IMR-90 (cell line): ENCODE measurements at regions not wholly inside any gene's neighbourhood (a gene's known extent, or its start where the extent isn't known, plus 50 kb on each side); places are given as distances from the start of the nearest gene placed in this dataset.

Source experiments
- ATAC-seq: fragments of 200-7000 bp; cut with Tn5 transposase; 2 replicates; pipeline ENCODE4 v1.9.1; 2020; ENCODE audit warnings: low read depth, mild to moderate bottlenecking, moderate library complexity
- BruUV-seq: library from RNA; stranded (reverse); fragments of 400-500 nt; replicated peaks from 2 replicates; lab custom pipeline; 2021; lab: Mats Ljungman, UMichigan
- CTCF ChIA-PET: fragments of 300-600 bp; formaldehyde crosslinking; extraction: SDS; loops from one replicate; lab custom pipeline; 2021; ENCODE audit warnings: antibody characterized with exemption; lab: Yijun Ruan, JAX
- POLR2A ChIA-PET: fragments of 300-600 bp; sonication (Branson Sonifier 250); formaldehyde crosslinking; loops from one replicate; lab custom pipeline; 2022; ENCODE audit warnings: antibody characterized with exemption; ENCODE audit not compliant: unreplicated experiment; lab: Charles Lee
- DNase-seq: peaks from one replicate; pipeline ENCODE4 v3.0.0; 2013
- H2AFZ ChIP-seq: replicated peaks from 2 replicates; pipeline ENCODE3; 2013; ENCODE audit warnings: low read length, mild to moderate bottlenecking; ENCODE audit not compliant: poor library complexity
- H2AK5ac ChIP-seq: 2 replicates; pipeline ENCODE4 v1.6.1; 2013; ENCODE audit warnings: low read depth, low read length, inconsistent platforms
- H2AK9ac ChIP-seq: replicated peaks from 2 replicates; pipeline ENCODE3; 2013; ENCODE audit warnings: mild to moderate bottlenecking, low read depth, low read length, moderate library complexity; ENCODE audit not compliant: poor library complexity
- H2BK120ac ChIP-seq: 2 replicates; pipeline ENCODE4 v1.6.1; 2013; ENCODE audit warnings: low read depth, low read length, inconsistent platforms
- H2BK15ac ChIP-seq: 3 replicates; pipeline ENCODE4 v1.6.1; 2013; ENCODE audit warnings: low read depth, low read length, inconsistent platforms
- H2BK20ac ChIP-seq: 2 replicates; pipeline ENCODE4 v1.6.1; 2013; ENCODE audit warnings: low read depth, mild to moderate bottlenecking, inconsistent platforms, low read length, moderate library complexity
- H2BK5ac ChIP-seq: 2 replicates; pipeline ENCODE4 v1.6.1; 2013; ENCODE audit warnings: mild to moderate bottlenecking, low read depth, low read length, inconsistent platforms; ENCODE audit not compliant: poor library complexity, severe bottlenecking
- H3K14ac ChIP-seq: replicated peaks from 2 replicates; pipeline ENCODE4 v1.6.1; 2013; ENCODE audit warnings: low read depth, low read length, inconsistent platforms
- H3K18ac ChIP-seq: 2 replicates; pipeline ENCODE4 v1.6.1; 2013; ENCODE audit warnings: low read depth, low read length, control low read depth
- H3K23ac ChIP-seq: 2 replicates; pipeline ENCODE4 v1.6.1; 2013; ENCODE audit warnings: low read depth, low read length, inconsistent platforms
- H3K27ac ChIP-seq: 2 replicates; pipeline ENCODE4 v1.5.1; 2013; ENCODE audit warnings: mild to moderate bottlenecking, control low read depth, low read length; ENCODE audit not compliant: insufficient read depth
- H3K27me3 ChIP-seq: 2 replicates; pipeline ENCODE4 v1.6.1; 2013; ENCODE audit warnings: low read length; ENCODE audit not compliant: control insufficient read depth, insufficient read depth
- H3K36me3 ChIP-seq: 2 replicates; pipeline ENCODE4 v1.6.1; 2013; ENCODE audit warnings: low read length, mixed read lengths; ENCODE audit not compliant: control insufficient read depth, insufficient read depth
- H3K4ac ChIP-seq: 2 replicates; pipeline ENCODE4 v1.6.1; 2013; ENCODE audit warnings: low read depth, low read length, inconsistent platforms
- H3K4me1 ChIP-seq: 2 replicates; pipeline ENCODE4 v1.6.1; 2013; ENCODE audit warnings: low read length, mixed read lengths; ENCODE audit not compliant: control insufficient read depth, insufficient read depth
- H3K4me2 ChIP-seq: 2 replicates; pipeline ENCODE4 v1.6.1; 2013; ENCODE audit warnings: low read depth, mild to moderate bottlenecking, control low read depth, low read length, moderate library complexity
- H3K4me3 ChIP-seq: 2 replicates; pipeline ENCODE4 v1.5.1; 2013; ENCODE audit warnings: low read depth, mild to moderate bottlenecking, control low read depth, low read length, moderate library complexity; ENCODE audit not compliant: insufficient read depth
- H3K56ac ChIP-seq: 2 replicates; pipeline ENCODE4 v1.6.1; 2013; ENCODE audit warnings: low read length, inconsistent platforms; ENCODE audit not compliant: insufficient read depth; ENCODE audit errors: extremely low read depth
- H3K79me1 ChIP-seq, 2 experiments: 2 replicates each; pipeline ENCODE4 v1.6.1; 2013; ENCODE audit warnings: low read length in 2 of 2, inconsistent platforms in 1 of 2, low read depth in 1 of 2
- H3K9ac ChIP-seq: 2 replicates; pipeline ENCODE4 v1.6.1; 2013; ENCODE audit warnings: low read depth, low read length, control low read depth
- H3K9me1 ChIP-seq: 2 replicates; pipeline ENCODE4 v1.6.1; 2013; ENCODE audit warnings: low read length, inconsistent platforms; ENCODE audit not compliant: insufficient read depth
- H3K9me3 ChIP-seq: 2 replicates; pipeline ENCODE4 v1.6.1; 2013; ENCODE audit warnings: low read length; ENCODE audit not compliant: control insufficient read depth, insufficient read depth
- H4K20me1 ChIP-seq: 2 replicates; pipeline ENCODE4 v1.6.1; 2013; ENCODE audit warnings: low read length, inconsistent platforms; ENCODE audit not compliant: insufficient read depth
- H4K5ac ChIP-seq: 2 replicates; pipeline ENCODE4 v1.6.1; 2013; ENCODE audit warnings: mild to moderate bottlenecking, low read depth, low read length, control low read depth
- H4K8ac ChIP-seq, 2 experiments: 2 replicates each; pipeline ENCODE4 v1.6.1; 2013; ENCODE audit warnings: low read depth in 2 of 2, low read length in 2 of 2, control low read depth in 1 of 2, inconsistent platforms in 1 of 2
- H4K91ac ChIP-seq: 2 replicates; pipeline ENCODE4 v1.6.1; 2013; ENCODE audit warnings: low read depth, low read length, inconsistent platforms; ENCODE audit not compliant: insufficient read depth
- BHLHE40 ChIP-seq: fragments of 150-350 bp; IDR thresholded peaks from 2 replicates; pipeline ENCODE4 v1.6.1; 2016; ENCODE audit warnings: mild to moderate bottlenecking, low read depth, low read length
- CEBPB ChIP-seq: IDR thresholded peaks from 2 replicates; pipeline ENCODE4 v1.6.1; 2012; ENCODE audit warnings: low read depth, low read length, improper control_type of control experiment
- CHD1 ChIP-seq: IDR thresholded peaks from 2 replicates; pipeline ENCODE4 v1.6.1; 2012; ENCODE audit warnings: low read depth, low read length, improper control_type of control experiment
- CTCF ChIP-seq: conservative IDR thresholded peaks from 2 replicates; pipeline ENCODE4 v1.5.1; 2012; ENCODE audit warnings: mild to moderate bottlenecking, low read depth, low read length, improper control_type of control experiment
- FOS ChIP-seq: fragments of 150-350 bp; IDR thresholded peaks from 2 replicates; pipeline ENCODE4 v1.6.1; 2016; ENCODE audit warnings: low read depth, low read length
- MAZ ChIP-seq: IDR thresholded peaks from 2 replicates; pipeline ENCODE4 v1.6.1; 2012; ENCODE audit warnings: low read depth, mild to moderate bottlenecking, low read length, improper control_type of control experiment, moderate library complexity, borderline replicate concordance
- MXI1 ChIP-seq: IDR thresholded peaks from 2 replicates; pipeline ENCODE4 v1.6.1; 2012; ENCODE audit warnings: low read depth, mild to moderate bottlenecking, low read length, moderate library complexity, borderline replicate concordance
- POLR2A ChIP-seq: IDR thresholded peaks from 2 replicates; pipeline ENCODE4 v1.6.1; 2012; ENCODE audit warnings: mild to moderate bottlenecking, low read depth, low read length
- RAD21 ChIP-seq: IDR thresholded peaks from 2 replicates; pipeline ENCODE4 v1.6.1; 2012; ENCODE audit warnings: low read length, improper control_type of control experiment
- RCOR1 ChIP-seq: IDR thresholded peaks from 2 replicates; pipeline ENCODE4 v1.6.1; 2012; ENCODE audit warnings: mild to moderate bottlenecking, low read length, improper control_type of control experiment; ENCODE audit not compliant: insufficient replicate concordance
- SMC3 ChIP-seq: fragments of 150-350 bp; IDR thresholded peaks from 2 replicates; pipeline ENCODE4 v1.6.1; 2016; ENCODE audit warnings: low read depth, mild to moderate bottlenecking, antibody characterized with exemption, low read length, moderate library complexity
- USF2 ChIP-seq: fragments of 150-350 bp; IDR thresholded peaks from 2 replicates; pipeline ENCODE4 v1.6.1; 2017; ENCODE audit warnings: mild to moderate bottlenecking, antibody characterized with exemption, low read length, low read depth
- WGBS, 2 experiments: methylation state at CpG; one replicate each; pipeline versions ENCODE4 v1.1.5 to v1.1.7; 2013; ENCODE audit warnings: missing lambda C conversion rate in 2 of 2; ENCODE audit not compliant: insufficient read length in 1 of 2; ENCODE audit errors: extremely low coverage in 2 of 2; 5-methylcytosine and 5-hydroxymethylcytosine counted together
- dilution Hi-C: fragments of 300-500 bp; cut with HindIII; formaldehyde crosslinking; loops from one replicate; pipeline ENCODE4 v1.14.3; 2018; ENCODE audit warnings: low sequenced_read_pairs; ENCODE audit not compliant: unreplicated experiment
- in situ Hi-C: fragments of 300-500 bp; cut with MboI; formaldehyde crosslinking; loops from 3 replicates; pipeline ENCODE4 v1.14.3; 2019; ENCODE audit warnings: low sequenced_read_pairs, inconsistent platforms, mixed read lengths
- intact Hi-C: fragments of 100-400 bp; cut with micrococcal nuclease; formaldehyde crosslinking; loops from 2 replicates; pipeline ENCODE4 v1.10.0; 2022

GRCh38 chr1:29482064-29482463 lies 245.7 kb downstream of the PTPRU start:
- Histone ChIP-seq H2BK20ac (no peak overlapping the region), H3K14ac (no peak overlapping the region), H2AFZ (no peak overlapping the region), H3K36me3 (no peaks in the 10 kb centered on the region), H4K20me1 (no peaks in the 10 kb centered on the region), H3K27me3 (no peaks in the 10 kb centered on the region; the same call in none of the 2 replicates), H2BK15ac (no peak overlapping the region), H3K56ac (no peak overlapping the region), H4K8ac (no peak overlapping the region), H3K18ac (no peak overlapping the region), H4K5ac (no peak overlapping the region), H2AK9ac (no peak overlapping the region), H3K23ac (no peak overlapping the region), H3K4me3 (no peak overlapping the region), H2BK5ac (no peak overlapping the region), H3K27ac (no peak overlapping the region), H3K9me3 (no peaks in the 10 kb centered on the region), H3K9me1 (no peaks in the 10 kb centered on the region), H4K91ac (no peak overlapping the region), H3K4me2 (no peak overlapping the region), H3K9ac (no peak overlapping the region), H2BK120ac (no peak overlapping the region), H3K79me1 (no peaks in the 10 kb centered on the region), H3K4me1 (no peaks in the 10 kb centered on the region), H3K4ac (no peak overlapping the region), H2AK5ac (no peak overlapping the region)
- dilution Hi-C loops (no loop called here), in situ Hi-C loops (no loop called here), intact Hi-C loops (no loop called here)
- no TSS peak for BruUV-seq
- no peak for DNase-seq
- ChIA-PET CTCF (no interaction called here), POLR2A (no interaction called here)
- ATAC-seq: no peak
- 100% methylated on average over 1 of the region's 2 CpGs; no CpG with 5 or more reads in 1 of the 2 experiments for WGBS, 2 experiments
- no peak for TF ChIP-seq RCOR1
- TF ChIP-seq MXI1: no peak
- TF ChIP-seq MAZ: no peak
- no peak for TF ChIP-seq CHD1
- no peak for TF ChIP-seq FOS
- TF ChIP-seq BHLHE40: no peak
- TF ChIP-seq POLR2A: no peak
- TF ChIP-seq SMC3: no peak
- TF ChIP-seq CEBPB: no peak
- no peak for TF ChIP-seq RAD21
- no peak for TF ChIP-seq USF2
- TF ChIP-seq CTCF: no peak
